ENCODE measurements at regions not wholly inside any gene's neighbourhood (a gene's known extent, or its start where the extent isn't known, plus 50 kb on each side); places are given as distances from the start of the nearest gene placed in this dataset.

GRCh38 chr15:94125156-94125555 is 106.2 kb upstream of the MCTP2 start:
- H3K4me3 ChIP-seq (ENCODE audit: severe bottlenecking), result no peak overlapping the region
- H3K27me3 ChIP-seq (ENCODE audit: insufficient read depth, poor library complexity, severe bottlenecking), result no peaks in the 10 kb centered on the region
- no peaks in the 10 kb centered on the region for H3K36me3 ChIP-seq (ENCODE audit: low read depth)
- no peak for TF ChIP-seq CTCF (IDR thresholded peaks at IDR 0.05; ENCODE audit: poor library complexity, severe bottlenecking)
- ATAC-seq (ENCODE audit: low read depth) (no peak), DNase-seq (ENCODE audit: low spot score) (no peak)
- no peaks in the 10 kb centered on the region for H3K4me1 ChIP-seq (ENCODE audit: insufficient read depth, poor library complexity, severe bottlenecking)
- no peak overlapping the region for H3K27ac ChIP-seq (ENCODE audit: poor library complexity, severe bottlenecking)
- no peaks in the 10 kb centered on the region for H3K9me3 ChIP-seq (ENCODE audit: severe bottlenecking)

- no peak for ATAC-seq (ENCODE audit: low read depth)
- Histone ChIP-seq H3K36me3 (ENCODE audit: low read depth) (no peaks in the 10 kb centered on the region), H3K27ac (ENCODE audit: poor library complexity, severe bottlenecking) (no peak overlapping the region), H3K27me3 (ENCODE audit: insufficient read depth, poor library complexity, severe bottlenecking) (no peaks in the 10 kb centered on the region), H3K4me3 (ENCODE audit: severe bottlenecking) (no peak overlapping the region), H3K4me1 (ENCODE audit: insufficient read depth, poor library complexity, severe bottlenecking) (no peaks in the 10 kb centered on the region), H3K9me3 (ENCODE audit: severe bottlenecking) (no peaks in the 10 kb centered on the region)
- DNase-seq (ENCODE audit: low spot score), result no peak
- TF ChIP-seq CTCF (IDR thresholded peaks at IDR 0.05; ENCODE audit: poor library complexity, severe bottlenecking), result no peak
Measured at GRCh38 chr15:94122516-94122915, 108.8 kb upstream of the MCTP2 start.

- Histone ChIP-seq H3K27ac (ENCODE audit: poor library complexity, severe bottlenecking) (no peak overlapping the region), H3K36me3 (ENCODE audit: low read depth) (no peaks in the 10 kb centered on the region), H3K27me3 (ENCODE audit: insufficient read depth, poor library complexity, severe bottlenecking) (no peaks in the 10 kb centered on the region), H3K9me3 (ENCODE audit: severe bottlenecking) (no peaks in the 10 kb centered on the region), H3K4me3 (ENCODE audit: severe bottlenecking) (no peak overlapping the region), H3K4me1 (ENCODE audit: insufficient read depth, poor library complexity, severe bottlenecking) (no peaks in the 10 kb centered on the region)
- ATAC-seq (ENCODE audit: low read depth), result peak; percentile 98
- no peak for DNase-seq (ENCODE audit: low spot score)
- TF ChIP-seq CTCF (IDR thresholded peaks at IDR 0.05; ENCODE audit: poor library complexity, severe bottlenecking), result peak; percentile 100
Measured at GRCh38 chr15:94119923-94120775, 111.2 kb upstream of the MCTP2 start.

GRCh38 chr15:94119298-94119811 is 112.0 kb upstream of the MCTP2 start:
- Histone ChIP-seq H3K36me3 (ENCODE audit: low read depth) (no peaks in the 10 kb centered on the region), H3K4me1 (ENCODE audit: insufficient read depth, poor library complexity, severe bottlenecking) (no peaks in the 10 kb centered on the region), H3K27me3 (ENCODE audit: insufficient read depth, poor library complexity, severe bottlenecking) (no peaks in the 10 kb centered on the region), H3K9me3 (ENCODE audit: severe bottlenecking) (no peaks in the 10 kb centered on the region), H3K4me3 (ENCODE audit: severe bottlenecking) (no peak overlapping the region), H3K27ac (ENCODE audit: poor library complexity, severe bottlenecking) (no peak overlapping the region)
- ATAC-seq (ENCODE audit: low read depth), result peak; percentile 47; the same call in 2 of the 3 replicates
- no peak for DNase-seq (ENCODE audit: low spot score)
- TF ChIP-seq CTCF (IDR thresholded peaks at IDR 0.05; ENCODE audit: poor library complexity, severe bottlenecking), result no peak

Data from RWPE2 (cell line).